8988T (cell line): ENCODE measurements at regions not wholly inside any gene's neighbourhood (a gene's known extent, or its start where the extent isn't known, plus 50 kb on each side); places are given as distances from the start of the nearest gene placed in this dataset.

Experiments used
- DNase-seq: peaks from one replicate; pipeline ENCODE4 v3.0.0; 2011

GRCh38 chr19:29263305-29264135 is 50.6 kb upstream of the UQCRFS1 start:
- DNase-seq, result no peak

- DNase-seq, result no peak
Measured at GRCh38 chr19:29264897-29265296, 51.9 kb upstream of the UQCRFS1 start.

- DNase-seq, result no peak
Measured at GRCh38 chr19:29265436-29265835, 52.5 kb upstream of the UQCRFS1 start.

DNA sequence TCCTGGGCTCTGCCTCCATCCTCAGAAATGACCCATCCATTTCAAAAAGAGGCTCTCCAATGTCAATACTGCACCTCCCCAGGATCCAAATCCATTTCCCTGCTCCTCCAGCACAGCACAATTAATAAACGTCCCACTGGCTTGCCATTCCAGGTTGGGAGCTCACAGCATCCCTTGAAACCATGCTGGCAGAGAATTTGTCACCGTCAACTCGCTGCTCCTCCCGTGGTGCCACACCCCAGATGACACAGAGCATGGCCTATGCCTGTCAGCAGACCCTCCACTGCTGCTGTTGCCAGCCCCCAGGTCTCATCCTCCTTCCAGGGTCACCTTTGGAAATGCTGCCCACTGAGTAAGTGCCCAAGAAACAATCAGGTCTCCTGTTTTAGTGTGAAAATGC is 53.0 kb upstream of the UQCRFS1 start:
- DNase-seq, result no peak

DNA sequence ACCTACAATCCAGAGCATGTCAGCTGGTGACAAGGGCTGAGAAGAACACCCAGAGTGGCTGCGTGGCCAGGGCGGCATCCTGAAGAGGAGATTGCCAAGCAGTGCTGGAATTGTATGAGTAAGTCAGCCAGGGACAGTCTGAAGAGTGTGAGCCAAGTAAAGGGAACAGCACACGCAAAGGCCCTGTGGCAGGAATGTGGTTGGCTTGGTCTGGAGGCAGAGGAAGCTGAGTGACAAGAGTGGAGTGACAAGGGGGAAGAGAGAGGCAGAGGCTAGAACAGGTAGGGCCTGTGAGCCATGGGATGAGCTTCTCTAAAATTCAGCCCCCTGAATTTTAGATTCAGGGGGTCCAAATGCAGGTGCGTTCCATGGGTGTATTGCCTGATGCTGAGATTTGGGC is 53.7 kb upstream of the UQCRFS1 start:
- no peak for DNase-seq

GRCh38 chr19:29267701-29268100 is 54.8 kb upstream of the UQCRFS1 start:
- DNase-seq, result no peak

DNA sequence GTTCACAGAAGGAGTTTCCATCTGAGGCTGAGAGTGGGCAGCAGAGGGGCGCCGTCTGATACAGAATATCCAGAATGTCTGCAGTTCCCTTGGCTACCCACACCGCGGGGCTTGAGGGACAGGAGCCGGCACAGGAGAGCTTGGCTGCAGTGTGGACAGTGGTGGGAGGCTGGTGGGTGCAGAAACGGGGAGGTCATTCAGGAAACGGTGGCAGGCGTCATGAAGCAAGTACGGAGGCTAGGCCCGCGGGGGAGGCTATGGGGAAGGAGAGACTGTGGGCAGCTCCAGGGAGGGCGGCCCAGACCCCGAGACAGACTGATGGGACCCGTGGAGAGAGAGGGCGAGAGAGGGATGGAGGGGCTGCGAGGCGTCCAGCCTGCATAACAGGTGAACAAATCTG is 55.2 kb upstream of the UQCRFS1 start:
- no peak for DNase-seq

- no peak for DNase-seq
Measured at GRCh38 chr19:29268721-29269393, 55.9 kb upstream of the UQCRFS1 start.

GRCh38 chr19:29269641-29270040 is 56.7 kb upstream of the UQCRFS1 start:
- DNase-seq, result no peak

DNA sequence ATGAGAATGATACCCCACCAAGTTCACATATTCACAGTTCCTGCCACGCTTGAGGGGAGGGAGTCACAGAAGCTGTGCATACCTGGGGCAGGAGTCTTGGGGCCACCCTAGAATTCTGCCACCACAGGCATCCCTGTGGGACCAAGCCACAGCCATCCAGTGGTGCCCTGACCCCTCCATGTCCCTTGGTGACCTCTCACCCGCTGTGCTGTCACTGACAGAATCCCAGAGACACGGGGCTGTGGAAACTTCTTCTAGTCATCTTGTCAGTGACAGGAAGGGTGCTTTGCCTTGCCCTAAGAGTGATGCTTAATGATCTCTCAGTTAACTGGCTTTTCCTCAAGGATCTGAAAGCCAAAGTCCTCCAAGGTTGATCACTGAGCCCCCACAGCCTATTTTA is 58.4 kb upstream of the UQCRFS1 start:
- DNase-seq, result no peak

- no peak for DNase-seq
Measured at GRCh38 chr19:29271911-29272310, 59.0 kb upstream of the UQCRFS1 start.

GRCh38 chr19:29273000-29273640 is 60.2 kb upstream of the UQCRFS1 start:
- no peak for DNase-seq

- no peak for DNase-seq
Measured at GRCh38 chr19:29275266-29275665, 62.3 kb upstream of the UQCRFS1 start.

DNA sequence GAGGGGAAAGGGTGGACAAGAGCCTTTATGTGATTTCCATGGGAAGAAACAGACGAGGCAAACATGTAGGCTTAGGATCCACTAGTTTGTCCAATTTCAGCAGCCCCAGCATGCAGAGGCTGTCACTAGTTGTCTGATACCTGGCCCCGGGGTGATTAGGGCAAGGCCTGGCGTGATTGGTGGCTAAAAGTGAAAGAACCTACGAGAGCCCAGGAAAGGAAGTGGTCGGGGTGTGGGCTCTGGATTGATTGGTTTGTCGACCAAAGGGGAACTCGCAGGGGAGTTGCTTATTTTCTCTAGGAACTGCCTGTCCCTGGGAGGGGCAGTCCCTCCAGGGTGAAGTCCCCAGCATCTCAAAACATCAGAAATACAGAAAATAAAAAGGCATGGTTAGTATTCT is 64.2 kb upstream of the UQCRFS1 start:
- no peak for DNase-seq

GRCh38 chr19:29278716-29279115 is 65.8 kb upstream of the UQCRFS1 start:
- DNase-seq, result no peak

- DNase-seq, result no peak
Measured at GRCh38 chr19:29283366-29283765, 70.4 kb upstream of the UQCRFS1 start.

GRCh38 chr19:29285187-29285687 is 72.3 kb upstream of the UQCRFS1 start:
- no peak for DNase-seq

GRCh38 chr19:29285878-29286277 is 72.9 kb upstream of the UQCRFS1 start:
- DNase-seq, result no peak

DNA sequence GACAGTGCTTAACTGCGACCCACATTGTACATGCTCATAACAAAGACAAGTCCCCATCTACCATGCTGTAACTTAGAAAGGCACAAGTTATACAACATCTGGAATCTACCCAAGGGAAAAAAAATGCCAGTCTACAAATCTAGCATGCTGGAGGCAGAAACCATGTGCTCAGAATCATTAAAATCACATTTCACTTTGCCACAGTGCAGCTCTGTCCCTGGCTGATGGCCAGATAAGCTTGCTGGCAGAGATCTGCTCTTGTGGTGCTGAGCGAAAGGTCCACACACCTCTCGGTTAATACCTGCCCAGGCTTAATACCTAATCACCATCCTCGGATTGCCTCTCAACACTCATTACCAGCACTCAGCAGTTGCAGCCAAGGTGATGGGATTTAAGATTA is 74.1 kb upstream of the UQCRFS1 start:
- DNase-seq, result no peak

DNA sequence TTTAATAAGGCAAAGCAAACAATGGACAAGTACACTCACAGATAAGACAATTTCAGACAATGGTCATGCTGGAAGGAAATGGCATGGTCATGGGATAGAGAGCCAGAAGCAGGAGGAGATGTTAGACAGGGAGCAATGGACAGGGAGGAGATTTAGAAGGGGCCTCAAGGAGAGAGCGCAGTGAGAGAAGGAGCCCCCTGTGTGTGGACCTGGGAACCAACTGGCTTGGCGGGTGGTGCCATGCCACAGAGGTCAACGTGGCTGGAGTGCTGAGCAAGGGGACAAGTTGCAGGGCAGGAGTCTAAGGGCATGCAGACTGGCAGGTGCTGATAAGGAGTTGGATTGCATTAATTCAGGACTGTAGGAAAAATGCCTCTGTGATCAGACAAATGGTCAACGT is 75.3 kb upstream of the UQCRFS1 start:
- no peak for DNase-seq

- no peak for DNase-seq
Measured at GRCh38 chr19:29289020-29289419, 76.1 kb upstream of the UQCRFS1 start.

DNA sequence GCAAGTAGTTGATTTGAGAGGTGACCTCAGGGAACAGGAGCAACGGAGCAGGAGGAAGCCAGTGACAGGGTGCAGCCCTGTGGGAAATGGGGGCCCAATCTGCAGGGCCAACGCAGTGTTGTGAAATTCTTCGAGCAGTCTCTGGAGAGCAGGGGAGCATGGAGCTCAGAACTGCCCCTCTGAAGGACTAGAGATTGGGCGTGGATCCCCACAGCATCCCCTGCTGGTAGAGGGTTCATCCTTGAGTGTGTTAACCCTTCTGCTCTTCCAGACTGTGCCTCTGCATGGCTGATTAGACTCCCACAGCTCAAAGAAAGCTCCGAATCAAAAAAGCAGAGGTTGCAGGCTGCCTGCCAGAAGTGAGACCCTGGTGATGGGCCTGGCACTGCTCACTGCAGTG is 77.9 kb upstream of the UQCRFS1 start:
- DNase-seq, result no peak

GRCh38 chr19:29292153-29292552 is 79.2 kb upstream of the UQCRFS1 start:
- DNase-seq, result no peak

GRCh38 chr19:29292562-29292961 is 79.6 kb upstream of the UQCRFS1 start:
- DNase-seq, result no peak
